ENCODE measurements at regions not wholly inside any gene's neighbourhood (a gene's known extent, or its start where the extent isn't known, plus 50 kb on each side); places are given as distances from the start of the nearest gene placed in this dataset.
"Not testable (repeated sequence)": the region's sequence is repeated elsewhere in the genome, so short reads cannot be mapped to it uniquely, and the experiment has no call there.

- 74 to 95% (median 87%) methylated on average over 2 to 5 of the region's 8 CpGs; no CpG with 5 or more reads in 5 of the 10 experiments for WGBS, 10 experiments
- Histone ChIP-seq H3K4me3 (no peak overlapping the region), H3K4me1 (replicated peaks in 1 of 2) (no peaks in the 10 kb centered on the region), H3K27ac (no peak overlapping the region)
- ATAC-seq (replicated peaks in 6 of 8): no peak
- in situ Hi-C loops (cut with MboI; ENCODE audit: low pct_unique_long_range_greater_than_20kb in 2 of 9, low sequenced_read_pairs in 9 of 9, unreplicated experiment in 9 of 9): no loop called here
Measured at GRCh38 chr16:88128556-88128955, 177.3 kb downstream of the BANP start.

- ATAC-seq (replicated peaks in 6 of 8); in situ Hi-C loops (cut with MboI; ENCODE audit: low pct_unique_long_range_greater_than_20kb in 2 of 9, low sequenced_read_pairs in 9 of 9, unreplicated experiment in 9 of 9): not testable (repeated sequence)
- 80 to 100% (median 89%) methylated on average over 1 to 7 of the region's 13 CpGs; no CpG with 5 or more reads in 3 of the 10 experiments for WGBS, 10 experiments
Measured at GRCh38 chr16:88129133-88129532, 177.9 kb downstream of the BANP start.

GRCh38 chr16:88130016-88130415 is 178.8 kb downstream of the BANP start:
- WGBS, 10 experiments: 80 to 100% (median 89%) methylated on average over 2 to 19 of the region's 22 CpGs; no CpG with 5 or more reads in 3 of the 10 experiments
- in situ Hi-C loops (cut with MboI; ENCODE audit: low pct_unique_long_range_greater_than_20kb in 2 of 9, low sequenced_read_pairs in 9 of 9, unreplicated experiment in 9 of 9): no loop called here
- Histone ChIP-seq H3K4me1 (replicated peaks in 1 of 2) (no peaks in the 10 kb centered on the region), H3K27ac (no peak overlapping the region), H3K4me3 (no peak overlapping the region)
- ATAC-seq (replicated peaks in 6 of 8): no peak

More at GRCh38 chr16:88129133-88129532, 177.9 kb downstream of the BANP start:
- not testable (repeated sequence) for H3K4me1 ChIP-seq (replicated peaks in 1 of 2); H3K4me3 ChIP-seq; H3K27ac ChIP-seq

GRCh38 chr16:88130681-88131080 is 179.4 kb downstream of the BANP start:
- in situ Hi-C loops (cut with MboI; ENCODE audit: low pct_unique_long_range_greater_than_20kb in 2 of 9, low sequenced_read_pairs in 9 of 9, unreplicated experiment in 9 of 9): no loop called here
- Histone ChIP-seq H3K27ac (no peak overlapping the region), H3K4me3 (no peak overlapping the region), H3K4me1 (replicated peaks in 1 of 2) (no peaks in the 10 kb centered on the region)
- 88 to 96% methylated on average over 5 to 9 of the region's 36 CpGs; no CpG with 5 or more reads in 8 of the 10 experiments for WGBS, 10 experiments
- no peak for ATAC-seq (replicated peaks in 6 of 8)

- in situ Hi-C loops (cut with MboI; ENCODE audit: low pct_unique_long_range_greater_than_20kb in 2 of 9, low sequenced_read_pairs in 9 of 9, unreplicated experiment in 9 of 9): no loop called here
- Histone ChIP-seq H3K27ac (no peak overlapping the region), H3K4me3 (no peak overlapping the region), H3K4me1 (replicated peaks in 1 of 2) (no peaks in the 10 kb centered on the region)
- 72 to 100% (median 82%) methylated on average over 1 to 11 of the region's 15 CpGs; no CpG with 5 or more reads in 2 of the 10 experiments for WGBS, 10 experiments
- no peak for ATAC-seq (replicated peaks in 6 of 8)
Measured at GRCh38 chr16:88131256-88131655, 180.0 kb downstream of the BANP start.

GRCh38 chr16:88131966-88132365 is 180.7 kb downstream of the BANP start:
- in situ Hi-C loops (cut with MboI; ENCODE audit: low pct_unique_long_range_greater_than_20kb in 2 of 9, low sequenced_read_pairs in 9 of 9, unreplicated experiment in 9 of 9): no loop called here
- no peaks in the 10 kb centered on the region for H3K4me1 ChIP-seq (replicated peaks in 1 of 2)
- no peak overlapping the region for H3K4me3 ChIP-seq
- H3K27ac ChIP-seq: no peak overlapping the region
- WGBS, 10 experiments: 83 to 100% methylated on average over 1 to 7 of the region's 26 CpGs; no CpG with 5 or more reads in 8 of the 10 experiments
- no peak for ATAC-seq (replicated peaks in 6 of 8)

- WGBS, 10 experiments: 38 to 94% (median 85%) methylated on average over 2 to 11 of the region's 27 CpGs; no CpG with 5 or more reads in 1 of the 10 experiments
- Histone ChIP-seq H3K4me1 (replicated peaks in 1 of 2) (no peaks in the 10 kb centered on the region), H3K4me3 (no peak overlapping the region), H3K27ac (no peak overlapping the region)
- ATAC-seq (replicated peaks in 6 of 8): peak in 1 of 8 experiments; percentile 34
- in situ Hi-C loops (cut with MboI; ENCODE audit: low pct_unique_long_range_greater_than_20kb in 2 of 9, low sequenced_read_pairs in 9 of 9, unreplicated experiment in 9 of 9): no loop called here
Measured at GRCh38 chr16:88132836-88133506, 181.7 kb downstream of the BANP start.

GRCh38 chr16:88133507-88133843 is 182.2 kb downstream of the BANP start:
- H3K4me3 ChIP-seq: no peak overlapping the region
- in situ Hi-C loops (cut with MboI; ENCODE audit: low pct_unique_long_range_greater_than_20kb in 2 of 9, low sequenced_read_pairs in 9 of 9, unreplicated experiment in 9 of 9): no loop called here
- no peaks in the 10 kb centered on the region for H3K4me1 ChIP-seq (replicated peaks in 1 of 2)
- no peak overlapping the region for H3K27ac ChIP-seq
- 80 to 100% (median 100%) methylated on average over 1 to 4 of the region's 4 CpGs; no CpG with 5 or more reads in 1 of the 10 experiments for WGBS, 10 experiments
- no peak for ATAC-seq (replicated peaks in 6 of 8)

- H3K4me3 ChIP-seq; H3K4me1 ChIP-seq (replicated peaks in 1 of 2); H3K27ac ChIP-seq; in situ Hi-C loops (cut with MboI; ENCODE audit: low pct_unique_long_range_greater_than_20kb in 2 of 9, low sequenced_read_pairs in 9 of 9, unreplicated experiment in 9 of 9): not testable (repeated sequence)
- ATAC-seq (replicated peaks in 6 of 8): peak in 3 of 8 experiments; percentile 69 to 77 (median 74)
- 0 to 91% (median 80%) methylated on average over 1 to 10 of the region's 21 CpGs; no CpG with 5 or more reads in 2 of the 10 experiments for WGBS, 10 experiments
Measured at GRCh38 chr16:88134172-88134898, 183.1 kb downstream of the BANP start.

GRCh38 chr16:88134899-88135682 is 183.9 kb downstream of the BANP start:
- H3K4me3 ChIP-seq; in situ Hi-C loops (cut with MboI; ENCODE audit: low pct_unique_long_range_greater_than_20kb in 2 of 9, low sequenced_read_pairs in 9 of 9, unreplicated experiment in 9 of 9); H3K4me1 ChIP-seq (replicated peaks in 1 of 2); H3K27ac ChIP-seq: not testable (repeated sequence)
- peak in 3 of 8 experiments; percentile 9 to 35 (median 21) for ATAC-seq (replicated peaks in 6 of 8)
- WGBS, 10 experiments: 0 to 93% (median 60%) methylated on average over 1 to 5 of the region's 24 CpGs; no CpG with 5 or more reads in 6 of the 10 experiments

GRCh38 chr16:88136211-88136713 is 185.0 kb downstream of the BANP start:
- ATAC-seq (replicated peaks in 6 of 8): peak; percentile 23 to 85 (median 76)
- WGBS, 10 experiments: 20 to 73% (median 67%) methylated on average over 1 to 6 of the region's 13 CpGs; no CpG with 5 or more reads in 5 of the 10 experiments
- peak overlapping the region in 1 of 2 donors; percentile 45 for H3K27ac ChIP-seq
- H3K4me3 ChIP-seq; H3K4me1 ChIP-seq (replicated peaks in 1 of 2); in situ Hi-C loops (cut with MboI; ENCODE audit: low pct_unique_long_range_greater_than_20kb in 2 of 9, low sequenced_read_pairs in 9 of 9, unreplicated experiment in 9 of 9): not testable (repeated sequence)

- 78 to 96% (median 89%) methylated on average over 1 to 4 of the region's 4 CpGs; no CpG with 5 or more reads in 3 of the 10 experiments for WGBS, 10 experiments
- in situ Hi-C loops (cut with MboI; ENCODE audit: low pct_unique_long_range_greater_than_20kb in 2 of 9, low sequenced_read_pairs in 9 of 9, unreplicated experiment in 9 of 9); ATAC-seq (replicated peaks in 6 of 8): not testable (repeated sequence)
Measured at GRCh38 chr16:88136939-88137338, 185.7 kb downstream of the BANP start.

More at GRCh38 chr16:88136939-88137338, 185.7 kb downstream of the BANP start:
- not testable (repeated sequence) for H3K4me3 ChIP-seq; H3K4me1 ChIP-seq (replicated peaks in 1 of 2); H3K27ac ChIP-seq

Data from motor neuron (in vitro differentiated cells).